Umbilical cord (tissue), 1 donor: ENCODE measurements at regions not wholly inside any gene's neighbourhood (a gene's known extent, or its start where the extent isn't known, plus 50 kb on each side); places are given as distances from the start of the nearest gene placed in this dataset.
"Not testable (repeated sequence)": the region's sequence is repeated elsewhere in the genome, so short reads cannot be mapped to it uniquely, and the experiment has no call there.

Experiments used
- DNase-seq: peaks from one replicate; pipeline ENCODE4 v3.0.0-alpha.2; 2015; ENCODE audit warnings: low spot score

DNA sequence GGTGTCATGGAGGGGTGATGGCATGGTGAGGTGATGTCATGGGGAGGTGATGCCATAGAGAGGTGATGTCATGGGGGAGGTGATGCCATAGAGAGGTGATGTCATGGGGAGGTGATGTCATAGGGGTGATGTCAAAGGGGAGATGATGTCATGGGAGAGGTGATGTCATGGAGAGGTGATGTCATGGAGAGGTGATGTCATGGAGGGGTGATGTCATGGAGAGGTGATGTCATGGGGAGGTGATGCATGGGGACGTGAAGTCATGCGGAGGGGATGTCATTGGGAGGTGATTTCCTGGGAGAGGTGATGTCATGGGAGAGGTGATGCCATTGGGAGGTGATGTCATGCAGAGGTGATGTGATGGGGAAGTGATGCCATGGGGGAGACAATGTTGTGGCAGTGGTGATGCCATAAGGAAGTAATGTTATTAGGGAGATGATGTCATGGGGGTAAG, 92.1 kb upstream of the C1orf174 start:
- DNase-seq: no peak

GRCh38 chr1:3992746-3993145, 92.7 kb upstream of the C1orf174 start:
- DNase-seq: no peak

DNA sequence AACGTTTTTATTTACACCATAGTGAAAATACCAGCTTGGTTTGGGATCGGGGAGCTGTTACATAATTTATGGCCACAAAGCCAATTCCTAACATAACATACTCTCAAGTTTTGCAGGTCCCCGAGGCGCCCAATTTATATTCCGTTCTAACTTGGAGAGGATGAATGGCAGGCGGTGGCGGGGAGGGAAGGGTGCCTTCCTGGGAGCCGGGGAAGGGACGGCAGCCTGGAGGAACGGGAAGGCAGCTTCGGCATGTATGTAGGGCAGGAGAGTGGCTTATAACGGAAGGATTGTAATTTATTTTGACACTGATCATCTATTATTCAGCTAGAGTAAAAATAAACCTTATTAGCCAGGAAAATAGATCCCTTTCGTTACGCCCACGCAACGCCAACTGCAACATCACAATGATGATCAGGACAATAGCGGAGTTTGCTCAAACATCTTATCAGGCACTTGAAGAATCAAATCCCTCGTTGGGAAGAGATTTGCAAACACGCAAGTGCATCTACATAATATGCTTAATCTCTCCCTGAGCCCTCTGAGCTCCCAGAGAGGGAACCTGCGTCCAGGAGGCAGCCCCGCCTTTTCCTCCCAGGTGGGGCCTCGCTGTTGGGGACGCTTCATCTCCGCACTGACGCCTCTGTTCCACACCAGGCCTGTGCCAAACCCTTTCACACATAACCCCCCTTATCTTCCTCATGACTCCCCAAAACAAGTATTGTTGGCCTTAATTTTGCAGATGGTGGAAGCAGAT, 93.7 kb upstream of the C1orf174 start:
- DNase-seq: no peak

DNA sequence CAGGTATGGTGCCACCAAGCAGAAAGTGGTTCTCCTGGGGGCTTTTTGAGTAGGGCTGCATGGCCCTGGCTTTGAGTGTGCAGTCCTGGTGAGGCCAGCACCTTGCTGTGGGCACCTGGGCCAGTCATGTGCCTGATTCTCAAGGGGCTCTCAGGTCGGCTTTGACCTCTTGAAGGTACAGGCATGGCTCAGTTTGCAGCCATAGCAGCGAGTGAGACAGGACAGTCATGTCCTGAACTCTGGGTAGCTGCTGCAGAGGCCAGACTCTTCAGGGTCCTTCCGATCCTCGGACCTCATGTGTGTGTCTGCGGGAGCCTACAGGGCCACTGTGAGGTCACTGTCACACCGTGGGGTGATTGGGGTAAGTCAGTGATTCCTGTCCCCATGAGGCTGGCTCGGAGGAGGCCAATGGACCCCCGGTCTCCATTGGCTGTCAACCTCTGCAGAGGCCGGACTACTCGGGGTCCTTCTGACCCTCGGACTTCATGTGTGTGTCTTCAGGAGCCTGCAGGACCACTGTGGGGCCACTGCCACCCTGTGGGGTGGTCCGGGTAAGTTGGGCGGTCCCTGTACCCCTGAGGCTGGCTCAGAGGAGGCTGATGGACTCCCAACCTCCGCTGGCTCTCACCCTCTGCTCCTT, 95.2 kb upstream of the C1orf174 start:
- no peak for DNase-seq

- no peak for DNase-seq
Measured at GRCh38 chr1:3996846-3997705, 97.0 kb upstream of the C1orf174 start.

- no peak for DNase-seq
Measured at GRCh38 chr1:3998086-3998485, 98.0 kb upstream of the C1orf174 start.

DNA sequence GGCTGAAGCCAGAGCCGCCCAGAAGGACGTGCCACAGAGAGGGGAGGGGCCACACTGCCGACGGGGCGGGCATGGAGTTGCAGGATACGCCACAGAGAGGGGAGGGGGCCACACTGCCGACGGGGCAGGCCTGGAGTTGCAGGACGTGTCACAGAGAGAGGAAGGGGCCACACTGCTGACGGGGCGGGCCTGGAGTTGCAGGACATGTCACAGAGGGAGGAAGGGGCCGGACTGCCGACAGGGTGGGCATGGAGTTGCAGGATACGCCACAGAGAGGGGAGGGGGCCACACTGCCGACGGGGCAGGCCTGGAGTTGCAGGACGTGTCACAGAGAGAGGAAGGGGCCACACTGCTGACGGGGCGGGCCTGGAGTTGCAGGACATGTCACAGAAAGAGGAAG, 99.4 kb upstream of the C1orf174 start:
- not testable (repeated sequence) for DNase-seq

- DNase-seq: no peak
Measured at GRCh38 chr1:3999941-4000735, 100.1 kb upstream of the C1orf174 start.

DNA sequence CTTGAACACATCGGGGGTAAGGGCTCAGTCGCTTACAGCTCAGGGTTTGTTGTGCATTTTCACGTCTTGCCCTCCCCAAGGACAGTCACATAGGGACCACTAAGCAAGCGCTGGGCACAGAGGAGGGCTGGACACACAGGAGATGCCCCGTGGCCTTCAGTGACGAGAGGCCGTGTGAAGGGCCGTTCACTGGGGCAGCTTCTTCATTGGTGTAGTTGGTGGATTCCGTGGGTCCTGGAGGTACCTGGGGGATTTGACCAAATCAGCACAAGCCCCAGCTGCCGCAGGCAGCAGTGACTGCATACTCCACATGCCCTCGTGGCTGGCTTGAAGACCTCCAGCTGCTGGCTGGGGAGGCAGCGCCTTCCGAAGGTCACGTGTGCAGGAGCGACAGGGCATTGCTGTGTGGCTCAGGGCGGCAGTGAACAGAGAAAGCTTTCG, 100.8 kb upstream of the C1orf174 start:
- no peak for DNase-seq

- DNase-seq: no peak
Measured at GRCh38 chr1:4001461-4001860, 101.4 kb upstream of the C1orf174 start.

DNA sequence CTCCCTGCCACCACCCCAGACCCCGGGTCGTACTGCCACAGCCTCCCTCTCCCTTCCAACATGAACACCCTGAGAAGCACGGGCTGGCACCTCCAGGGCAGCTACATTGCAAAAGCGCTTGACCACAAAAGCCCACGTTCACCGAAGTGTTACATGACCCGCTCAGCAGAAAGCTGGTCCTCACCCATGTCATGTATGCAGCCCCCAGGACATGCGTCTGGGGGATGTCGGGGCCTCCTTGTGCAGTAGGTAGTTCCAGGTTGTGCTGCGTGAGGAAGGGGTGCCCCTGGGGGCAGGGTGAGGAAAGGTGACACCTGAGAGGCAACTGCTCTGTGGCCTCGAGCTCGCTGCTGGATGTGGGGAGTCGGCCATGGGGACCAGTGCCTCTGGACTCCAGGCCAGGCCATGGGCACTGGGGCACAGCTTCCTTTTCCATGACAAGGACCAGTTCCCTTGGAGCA, 102.0 kb upstream of the C1orf174 start:
- DNase-seq: no peak

DNA sequence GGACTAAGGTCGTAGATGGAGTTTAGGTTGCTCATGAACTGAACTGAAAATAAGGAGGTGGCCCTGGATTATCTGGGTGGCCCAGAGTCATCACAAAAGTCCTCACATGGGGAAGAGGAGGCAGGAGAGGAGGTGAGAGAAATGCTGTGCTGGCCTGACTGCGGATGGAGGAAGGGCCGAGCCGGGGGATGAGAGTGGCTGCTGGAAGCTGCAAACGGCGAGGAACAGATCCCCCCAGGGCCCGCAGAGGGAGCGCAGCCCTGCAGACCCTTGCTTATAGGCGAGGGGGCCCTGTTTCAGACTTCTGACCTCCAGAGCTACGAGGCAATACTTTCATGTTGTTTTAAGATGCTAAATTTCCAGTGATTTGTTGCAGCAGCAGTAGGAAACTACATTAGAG, 102.7 kb upstream of the C1orf174 start:
- no peak for DNase-seq

DNA sequence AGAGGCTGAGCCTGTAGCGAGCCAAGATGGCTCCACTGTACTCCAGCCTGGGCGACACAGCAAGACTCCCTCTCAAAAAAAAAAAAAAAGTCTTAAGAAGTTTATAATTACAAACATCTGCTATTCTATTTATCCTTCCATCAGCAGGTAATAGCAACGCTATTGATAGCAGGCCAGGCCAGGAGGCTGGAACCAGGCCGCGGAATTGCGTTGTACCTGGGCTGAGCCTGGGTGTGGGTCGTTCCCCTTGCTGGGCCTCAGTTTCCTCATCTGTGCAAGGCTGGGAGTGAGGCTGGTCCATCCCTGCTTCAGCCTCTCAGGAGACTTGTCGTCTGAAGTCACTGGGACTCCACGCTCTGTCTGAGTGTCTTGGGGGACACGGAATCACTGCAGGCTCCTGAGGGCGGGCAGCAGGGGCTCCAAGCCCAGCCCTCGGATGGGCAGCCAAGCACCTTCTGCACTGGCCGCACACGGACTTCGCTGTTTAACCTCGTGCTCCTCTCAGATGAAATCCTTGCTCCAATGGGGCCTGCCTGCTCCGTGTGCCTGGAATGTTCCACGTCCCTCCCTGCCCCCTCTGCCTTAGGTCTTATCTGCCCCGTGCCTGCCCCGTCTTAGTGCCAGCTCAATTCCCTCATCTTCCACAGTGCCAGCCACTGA, 103.9 kb upstream of the C1orf174 start:
- DNase-seq: no peak

DNA sequence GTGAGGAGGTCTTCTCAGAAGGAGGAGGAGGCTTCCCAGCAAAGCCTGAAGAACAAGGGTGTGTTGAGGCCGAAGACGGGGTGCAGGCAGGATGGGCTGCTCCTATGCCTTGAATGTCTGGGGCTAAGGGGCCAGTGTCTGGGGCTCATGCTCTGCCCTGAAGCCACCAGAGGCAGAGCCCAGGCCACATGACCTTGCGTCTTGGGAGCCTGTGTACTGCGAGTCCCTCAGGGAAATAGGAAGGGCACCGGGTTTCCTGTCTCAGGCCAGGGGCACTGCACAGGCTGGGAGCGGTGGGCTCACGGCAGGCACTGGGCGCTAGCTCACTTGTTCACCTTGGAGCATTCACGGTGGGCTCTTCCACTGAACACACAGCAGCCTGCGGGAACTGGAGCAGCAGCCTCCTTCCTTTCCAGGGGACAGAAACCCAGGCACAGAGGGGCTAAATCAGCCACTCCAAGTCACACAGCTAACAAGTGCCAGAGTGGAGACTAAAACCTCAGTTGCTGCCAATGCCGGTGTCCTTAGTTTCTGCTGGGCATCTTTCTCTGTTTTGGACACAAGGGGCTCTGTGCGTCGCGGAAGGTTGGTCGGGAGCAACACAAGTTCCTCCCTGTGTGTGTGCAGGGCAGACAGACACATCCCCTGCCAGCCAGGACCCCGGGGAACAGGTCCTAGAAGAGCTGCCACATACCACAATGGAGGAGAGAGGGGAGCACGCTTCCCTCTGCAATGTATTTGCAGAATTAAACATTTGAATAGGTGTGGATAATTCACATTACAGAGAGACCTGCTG, 104.8 kb upstream of the C1orf174 start:
- no peak for DNase-seq

DNA sequence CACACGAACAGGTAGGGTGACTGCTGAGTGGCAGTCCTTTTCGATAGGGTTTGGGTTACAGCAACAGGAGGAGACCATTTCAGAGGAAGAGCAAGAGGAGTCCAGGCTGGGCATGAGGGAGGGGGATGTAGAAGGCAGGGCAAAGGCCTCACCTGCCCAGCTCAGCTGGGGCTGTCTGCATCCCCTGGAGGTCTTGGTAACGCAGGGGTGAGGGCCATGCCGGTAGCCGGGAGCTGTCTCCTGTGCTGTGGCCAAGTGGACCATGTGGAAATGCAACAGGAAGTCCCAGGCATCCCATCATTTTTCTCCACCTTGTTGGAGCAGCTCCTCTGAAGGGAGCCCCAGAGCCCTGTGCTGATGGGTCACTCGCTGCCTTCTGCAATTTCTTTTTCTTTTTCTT, 105.4 kb upstream of the C1orf174 start:
- DNase-seq: no peak

DNA sequence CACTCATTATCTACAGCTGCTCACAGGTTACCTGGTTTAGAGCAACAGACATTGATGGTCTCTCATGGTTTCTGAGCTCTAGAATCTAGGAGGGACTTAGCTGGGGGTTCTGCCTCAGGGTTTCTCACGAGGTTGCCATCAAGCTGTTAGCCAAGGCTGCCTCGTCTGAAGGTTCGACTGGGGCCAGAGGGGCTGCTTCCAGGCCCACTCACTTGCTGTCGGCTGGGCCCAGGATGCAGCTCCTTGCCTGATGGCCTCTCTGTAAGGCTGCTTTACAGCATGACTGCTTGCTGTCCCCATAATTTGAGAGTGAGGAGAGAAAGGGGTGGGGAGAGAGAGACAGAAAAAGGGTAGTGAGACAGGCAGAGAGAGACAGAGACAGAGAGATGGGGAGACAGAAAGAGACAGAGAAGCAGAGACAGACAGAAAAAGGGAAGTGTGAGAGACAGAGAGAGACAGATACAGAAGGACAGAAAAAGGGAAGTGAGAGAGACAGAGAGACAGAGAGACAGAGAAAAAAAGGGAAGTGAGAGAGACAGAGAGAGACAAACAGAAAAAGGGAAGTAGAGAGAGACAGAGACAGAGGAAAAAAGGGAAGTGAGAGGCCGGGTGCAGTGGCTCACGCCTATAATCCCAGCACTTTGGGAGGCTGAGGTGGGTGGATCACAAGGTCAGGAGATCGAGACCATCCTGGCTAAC, 106.8 kb upstream of the C1orf174 start:
- DNase-seq: no peak

DNA sequence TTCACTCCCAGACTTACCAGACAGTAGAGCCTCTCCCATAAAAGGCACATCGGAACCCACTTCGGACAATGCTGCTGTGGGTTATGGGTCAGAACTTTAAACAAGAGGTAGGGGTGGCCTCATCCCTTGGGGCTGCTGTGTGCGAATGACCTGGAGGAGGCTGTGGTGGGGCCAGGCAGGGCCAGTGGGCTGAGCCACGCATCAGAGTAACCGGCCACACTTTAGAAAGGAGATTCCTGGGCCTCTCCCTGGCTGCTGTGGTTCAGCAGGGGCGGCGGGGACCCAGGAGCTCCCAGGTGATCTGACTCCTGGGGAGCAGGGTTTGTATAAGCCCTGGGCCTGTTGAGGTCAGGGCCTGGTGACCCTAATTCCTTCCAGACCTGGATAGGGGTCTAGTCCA, 110.2 kb upstream of the C1orf174 start:
- no peak for DNase-seq

DNA sequence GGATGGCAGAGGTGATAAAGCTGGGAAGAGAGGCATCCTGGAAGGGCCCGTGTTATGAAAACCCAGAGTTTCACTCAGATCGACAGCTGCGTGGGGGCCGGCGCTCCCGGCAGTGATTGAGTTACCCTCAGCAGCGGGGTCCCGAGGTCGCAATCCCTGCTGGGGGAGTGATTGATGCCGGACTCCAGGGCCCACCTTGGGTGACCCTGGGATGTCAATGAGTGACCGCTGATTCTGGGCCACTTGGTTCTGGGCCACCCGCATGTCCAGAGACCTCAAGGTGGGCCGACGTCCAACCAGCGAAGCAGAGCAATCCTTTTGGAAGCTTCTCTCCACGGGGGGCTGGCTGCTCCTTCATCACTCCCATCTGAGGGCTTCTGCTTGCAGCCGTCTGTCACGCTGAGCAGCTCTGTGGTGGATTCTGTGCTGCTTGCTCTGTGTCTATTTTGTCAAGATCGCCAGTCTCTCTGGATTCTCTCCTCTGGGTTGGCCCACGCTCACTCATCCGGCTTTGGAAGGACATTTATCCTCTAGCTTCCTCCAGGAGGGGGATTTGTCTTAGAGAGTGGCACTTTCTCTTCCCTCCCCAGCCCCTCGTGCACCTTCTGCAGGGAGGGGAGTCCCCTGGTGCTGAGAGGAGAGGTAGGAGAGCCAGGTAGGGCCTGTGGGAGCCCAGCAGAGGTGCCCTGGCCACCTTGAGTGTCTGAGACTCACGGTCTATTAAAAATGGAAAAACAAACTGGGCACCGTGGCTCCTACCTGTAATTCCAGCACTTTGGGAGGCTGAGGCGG, 110.9 kb upstream of the C1orf174 start:
- no peak for DNase-seq
